Dendritic cell treated with granulocyte-macrophage colony-stimulating factor and Interleukin-4, amounts not matched to agents 40 ng/mL and 50 ng/mL, for 4 days (primary cell): ENCODE measurements at regions not wholly inside any gene's neighbourhood (a gene's known extent, or its start where the extent isn't known, plus 50 kb on each side); places are given as distances from the start of the nearest gene placed in this dataset.

ENCODE experiments used
- H3K27ac Mint-ChIP-seq: one replicate; pipeline ENCODE4 v1.8.0; 2022; ENCODE audit warnings: mild to moderate bottlenecking, mixed read lengths
- H3K27me3 Mint-ChIP-seq: one replicate; pipeline ENCODE4 v1.8.0; 2022; ENCODE audit warnings: mild to moderate bottlenecking, mixed read lengths
- H3K36me3 Mint-ChIP-seq: one replicate; pipeline ENCODE4 v1.8.0; 2022; ENCODE audit warnings: low read depth, mixed read lengths
- H3K4me1 Mint-ChIP-seq: one replicate; pipeline ENCODE4 v1.8.0; 2022; ENCODE audit warnings: low read depth, mixed read lengths
- H3K4me3 Mint-ChIP-seq: one replicate; pipeline ENCODE4 v1.8.0; 2022; ENCODE audit warnings: mild to moderate bottlenecking, moderate library complexity, mixed read lengths
- H3K9me3 Mint-ChIP-seq: one replicate; pipeline ENCODE4 v1.8.0; 2022; ENCODE audit warnings: mixed read lengths
- intact Hi-C: fragments of 100-400 bp; cut with micrococcal nuclease; formaldehyde crosslinking; loops from one replicate; pipeline ENCODE4 v1.15.0; 2022

- Mint-ChIP-seq H3K4me1 (no peaks in the 10 kb centered on the region), H3K27ac (no peak overlapping the region), H3K27me3 (no peaks in the 10 kb centered on the region), H3K9me3 (no peaks in the 10 kb centered on the region), H3K4me3 (no peak overlapping the region), H3K36me3 (no peaks in the 10 kb centered on the region)
- intact Hi-C loops: no loop called here
These were observed 409.3 kb upstream of the SULF2 start for GRCh38 chr20:48194583-48194982.

GRCh38 chr20:48193627-48194425 lies 408.5 kb upstream of the SULF2 start:
- H3K27ac Mint-ChIP-seq: no peak overlapping the region
- no peaks in the 10 kb centered on the region for H3K36me3 Mint-ChIP-seq
- no peak overlapping the region for H3K4me3 Mint-ChIP-seq
- no peaks in the 10 kb centered on the region for H3K4me1 Mint-ChIP-seq
- intact Hi-C loops: no loop called here
- H3K9me3 Mint-ChIP-seq: no peaks in the 10 kb centered on the region
- H3K27me3 Mint-ChIP-seq: no peaks in the 10 kb centered on the region

- no peaks in the 10 kb centered on the region for H3K36me3 Mint-ChIP-seq
- no peak overlapping the region for H3K4me3 Mint-ChIP-seq
- H3K9me3 Mint-ChIP-seq: no peaks in the 10 kb centered on the region
- H3K4me1 Mint-ChIP-seq: no peaks in the 10 kb centered on the region
- peaks cover 3% of the 10 kb centered on the region for H3K27me3 Mint-ChIP-seq
- no peak overlapping the region for H3K27ac Mint-ChIP-seq
- intact Hi-C loops: no loop called here
These were observed 406.8 kb upstream of the SULF2 start for GRCh38 chr20:48192109-48192508.

GRCh38 chr20:48191200-48191599 lies 405.9 kb upstream of the SULF2 start:
- H3K4me1 Mint-ChIP-seq: no peaks in the 10 kb centered on the region

GRCh38 chr20:48190757-48191156 lies 405.5 kb upstream of the SULF2 start:
- no peak overlapping the region for H3K4me3 Mint-ChIP-seq
- intact Hi-C loops: no loop called here
- H3K9me3 Mint-ChIP-seq: no peaks in the 10 kb centered on the region
- no peaks in the 10 kb centered on the region for H3K36me3 Mint-ChIP-seq
- no peak overlapping the region for H3K27ac Mint-ChIP-seq
- peaks cover 6% of the 10 kb centered on the region for H3K27me3 Mint-ChIP-seq
- H3K4me1 Mint-ChIP-seq: no peaks in the 10 kb centered on the region

More at GRCh38 chr20:48191200-48191599, 405.9 kb upstream of the SULF2 start:
- no peaks in the 10 kb centered on the region for H3K36me3 Mint-ChIP-seq
- no peak overlapping the region for H3K4me3 Mint-ChIP-seq
- peaks cover 6% of the 10 kb centered on the region for H3K27me3 Mint-ChIP-seq
- intact Hi-C loops: no loop called here
- H3K9me3 Mint-ChIP-seq: no peaks in the 10 kb centered on the region
- no peak overlapping the region for H3K27ac Mint-ChIP-seq

- H3K9me3 Mint-ChIP-seq: no peaks in the 10 kb centered on the region
- no peaks in the 10 kb centered on the region for H3K4me1 Mint-ChIP-seq
- intact Hi-C loops: no loop called here
- H3K27ac Mint-ChIP-seq: no peak overlapping the region
- peaks cover 8% of the 10 kb centered on the region for H3K27me3 Mint-ChIP-seq
- H3K36me3 Mint-ChIP-seq: no peaks in the 10 kb centered on the region
- H3K4me3 Mint-ChIP-seq: no peak overlapping the region
These were observed 403.9 kb upstream of the SULF2 start for GRCh38 chr20:48189181-48189580.

- intact Hi-C loops: no loop called here
- no peaks in the 10 kb centered on the region for H3K36me3 Mint-ChIP-seq
- H3K27ac Mint-ChIP-seq: no peak overlapping the region
- no peaks in the 10 kb centered on the region for H3K4me1 Mint-ChIP-seq
- no peaks in the 10 kb centered on the region for H3K9me3 Mint-ChIP-seq
- peaks cover 9% of the 10 kb centered on the region for H3K27me3 Mint-ChIP-seq
- no peak overlapping the region for H3K4me3 Mint-ChIP-seq
These were observed 402.6 kb upstream of the SULF2 start for GRCh38 chr20:48187851-48188250.

- no peaks in the 10 kb centered on the region for H3K4me1 Mint-ChIP-seq
- H3K27ac Mint-ChIP-seq: no peak overlapping the region
- H3K36me3 Mint-ChIP-seq: no peaks in the 10 kb centered on the region
- no peaks in the 10 kb centered on the region for H3K9me3 Mint-ChIP-seq
- peaks cover 9% of the 10 kb centered on the region for H3K27me3 Mint-ChIP-seq
- intact Hi-C loops: no loop called here
- H3K4me3 Mint-ChIP-seq: no peak overlapping the region
These were observed 401.6 kb upstream of the SULF2 start for GRCh38 chr20:48186915-48187314.

- Mint-ChIP-seq H3K4me1 (no peaks in the 10 kb centered on the region), H3K9me3 (no peaks in the 10 kb centered on the region), H3K36me3 (no peaks in the 10 kb centered on the region), H3K4me3 (no peak overlapping the region), H3K27ac (no peak overlapping the region), H3K27me3 (peaks cover 11% of the 10 kb centered on the region)
- intact Hi-C loops: no loop called here
These were observed 401.2 kb upstream of the SULF2 start for GRCh38 chr20:48186447-48186846.

- no peaks in the 10 kb centered on the region for H3K9me3 Mint-ChIP-seq
- peaks cover 13% of the 10 kb centered on the region for H3K27me3 Mint-ChIP-seq
- H3K36me3 Mint-ChIP-seq: no peaks in the 10 kb centered on the region
- H3K4me1 Mint-ChIP-seq: no peaks in the 10 kb centered on the region
- H3K27ac Mint-ChIP-seq: no peak overlapping the region
- intact Hi-C loops: no loop called here
- no peak overlapping the region for H3K4me3 Mint-ChIP-seq
These were observed 398.9 kb upstream of the SULF2 start for GRCh38 chr20:48184229-48184628.

- Mint-ChIP-seq H3K9me3 (no peaks in the 10 kb centered on the region), H3K4me1 (no peaks in the 10 kb centered on the region), H3K27ac (no peak overlapping the region), H3K27me3 (peaks cover 16% of the 10 kb centered on the region), H3K4me3 (no peak overlapping the region), H3K36me3 (no peaks in the 10 kb centered on the region)
- intact Hi-C loops: no loop called here
These were observed 396.1 kb upstream of the SULF2 start for GRCh38 chr20:48181261-48181935.

GRCh38 chr20:48180618-48181017 lies 395.3 kb upstream of the SULF2 start:
- H3K36me3 Mint-ChIP-seq: no peaks in the 10 kb centered on the region
- H3K4me1 Mint-ChIP-seq: no peaks in the 10 kb centered on the region
- no peak overlapping the region for H3K27ac Mint-ChIP-seq
- no peaks in the 10 kb centered on the region for H3K9me3 Mint-ChIP-seq
- H3K4me3 Mint-ChIP-seq: no peak overlapping the region
- intact Hi-C loops: no loop called here
- H3K27me3 Mint-ChIP-seq: peaks cover 15% of the 10 kb centered on the region

GRCh38 chr20:48180024-48180423 lies 394.7 kb upstream of the SULF2 start:
- Mint-ChIP-seq H3K27ac (no peak overlapping the region), H3K27me3 (peaks cover 15% of the 10 kb centered on the region), H3K4me3 (no peak overlapping the region), H3K36me3 (no peaks in the 10 kb centered on the region), H3K4me1 (no peaks in the 10 kb centered on the region), H3K9me3 (no peaks in the 10 kb centered on the region)
- intact Hi-C loops: no loop called here

- H3K36me3 Mint-ChIP-seq: no peaks in the 10 kb centered on the region
- H3K4me3 Mint-ChIP-seq: no peak overlapping the region
- intact Hi-C loops: no loop called here
- peaks cover 15% of the 10 kb centered on the region for H3K27me3 Mint-ChIP-seq
- H3K4me1 Mint-ChIP-seq: no peaks in the 10 kb centered on the region
- no peaks in the 10 kb centered on the region for H3K9me3 Mint-ChIP-seq
- no peak overlapping the region for H3K27ac Mint-ChIP-seq
These were observed 393.4 kb upstream of the SULF2 start for GRCh38 chr20:48178633-48179032.
